ENCODE measurements at regions not wholly inside any gene's neighbourhood (a gene's known extent, or its start where the extent isn't known, plus 50 kb on each side); places are given as distances from the start of the nearest gene placed in this dataset.

DNA sequence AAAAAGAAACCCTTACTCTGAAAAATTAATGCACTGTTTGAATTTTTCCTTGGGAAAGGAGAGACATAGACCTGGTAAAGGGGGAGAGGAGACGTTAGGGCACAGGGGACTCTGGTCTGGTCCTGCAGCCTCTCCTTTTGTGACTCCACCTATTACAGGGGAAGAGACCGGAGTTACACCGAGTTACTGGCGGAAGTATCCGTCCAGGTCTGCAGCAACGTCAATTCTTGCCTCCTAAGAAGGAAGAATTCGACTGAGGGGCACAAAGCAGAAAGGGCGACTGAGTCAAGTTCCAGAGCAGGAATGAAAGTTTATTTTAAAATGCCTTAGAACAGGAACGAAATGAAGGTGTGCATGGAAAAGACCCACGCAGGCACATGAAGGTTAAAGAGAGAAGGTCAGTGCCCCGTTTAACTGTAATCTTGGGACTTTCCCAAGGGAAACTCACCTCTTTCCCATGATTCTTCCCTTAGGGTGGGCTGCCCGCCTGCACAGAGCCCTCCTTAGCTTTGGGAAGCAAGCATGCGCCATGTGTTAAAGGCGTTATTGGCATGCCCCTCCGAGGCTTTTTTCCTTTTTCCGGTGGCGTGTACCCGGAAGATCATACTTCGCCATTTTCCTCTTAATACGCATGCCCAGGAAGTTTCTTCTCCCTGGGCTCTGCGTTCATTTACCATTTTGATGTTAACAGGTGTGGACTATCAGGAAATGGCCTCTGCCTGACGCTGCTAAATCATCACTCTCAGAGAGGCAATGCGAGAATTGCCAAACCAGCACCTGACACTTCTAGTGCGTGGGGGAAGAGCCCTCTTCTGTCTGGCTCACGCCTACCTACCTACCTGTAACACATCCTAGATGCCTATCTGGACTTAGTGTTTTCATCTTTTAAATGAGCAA lies 409.6 kb upstream of the PAPPA start:
- no peak for DNase-seq
- H3K9me3 ChIP-seq (ENCODE audit: severe bottlenecking), result no peaks in the 10 kb centered on the region
- TF ChIP-seq, protein P1, sequence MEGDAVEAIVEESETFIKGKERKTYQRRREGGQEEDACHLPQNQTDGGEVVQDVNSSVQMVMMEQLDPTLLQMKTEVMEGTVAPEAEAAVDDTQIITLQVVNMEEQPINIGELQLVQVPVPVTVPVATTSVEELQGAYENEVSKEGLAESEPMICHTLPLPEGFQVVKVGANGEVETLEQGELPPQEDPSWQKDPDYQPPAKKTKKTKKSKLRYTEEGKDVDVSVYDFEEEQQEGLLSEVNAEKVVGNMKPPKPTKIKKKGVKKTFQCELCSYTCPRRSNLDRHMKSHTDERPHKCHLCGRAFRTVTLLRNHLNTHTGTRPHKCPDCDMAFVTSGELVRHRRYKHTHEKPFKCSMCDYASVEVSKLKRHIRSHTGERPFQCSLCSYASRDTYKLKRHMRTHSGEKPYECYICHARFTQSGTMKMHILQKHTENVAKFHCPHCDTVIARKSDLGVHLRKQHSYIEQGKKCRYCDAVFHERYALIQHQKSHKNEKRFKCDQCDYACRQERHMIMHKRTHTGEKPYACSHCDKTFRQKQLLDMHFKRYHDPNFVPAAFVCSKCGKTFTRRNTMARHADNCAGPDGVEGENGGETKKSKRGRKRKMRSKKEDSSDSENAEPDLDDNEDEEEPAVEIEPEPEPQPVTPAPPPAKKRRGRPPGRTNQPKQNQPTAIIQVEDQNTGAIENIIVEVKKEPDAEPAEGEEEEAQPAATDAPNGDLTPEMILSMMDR (IDR thresholded peaks at IDR 0.05; ENCODE audit: low read depth, low read length), result no peak
- H3K4me3 ChIP-seq (ENCODE audit: low read depth, low read length), result no peak overlapping the region
- no peaks in the 10 kb centered on the region for H3K27me3 ChIP-seq (ENCODE audit: insufficient read depth, low read depth, severe bottlenecking)
- H3K36me3 ChIP-seq, result no peaks in the 10 kb centered on the region
- no peak overlapping the region for H3K27ac ChIP-seq

DNA sequence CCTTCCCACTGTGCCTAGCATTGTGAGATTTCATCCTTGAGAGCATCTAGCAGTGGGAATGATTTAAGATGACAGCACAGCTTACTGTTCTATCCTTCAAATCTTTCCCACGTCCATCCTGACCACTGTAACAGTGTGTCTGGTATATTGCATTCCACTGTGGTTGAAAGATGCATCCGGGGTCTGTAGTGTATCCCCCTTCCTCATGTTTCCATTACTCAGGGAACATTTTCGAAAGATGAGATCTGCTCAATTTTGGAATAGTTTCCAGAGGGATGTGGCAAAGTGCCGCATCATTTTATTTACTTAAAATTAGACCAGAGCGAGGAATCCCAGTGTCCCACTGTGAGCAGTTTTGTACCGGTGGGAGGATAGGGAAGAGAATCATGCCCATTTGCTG lies 407.1 kb upstream of the PAPPA start:
- H3K27me3 ChIP-seq (ENCODE audit: insufficient read depth, low read depth, severe bottlenecking), result no peaks in the 10 kb centered on the region
- H3K9me3 ChIP-seq (ENCODE audit: severe bottlenecking), result no peaks in the 10 kb centered on the region
- no peaks in the 10 kb centered on the region for H3K36me3 ChIP-seq
- TF ChIP-seq, protein P1 (IDR thresholded peaks at IDR 0.05; ENCODE audit: low read depth, low read length), result no peak
- no peak for DNase-seq
- H3K27ac ChIP-seq, result no peak overlapping the region
- H3K4me3 ChIP-seq (ENCODE audit: low read depth, low read length), result no peak overlapping the region

DNA sequence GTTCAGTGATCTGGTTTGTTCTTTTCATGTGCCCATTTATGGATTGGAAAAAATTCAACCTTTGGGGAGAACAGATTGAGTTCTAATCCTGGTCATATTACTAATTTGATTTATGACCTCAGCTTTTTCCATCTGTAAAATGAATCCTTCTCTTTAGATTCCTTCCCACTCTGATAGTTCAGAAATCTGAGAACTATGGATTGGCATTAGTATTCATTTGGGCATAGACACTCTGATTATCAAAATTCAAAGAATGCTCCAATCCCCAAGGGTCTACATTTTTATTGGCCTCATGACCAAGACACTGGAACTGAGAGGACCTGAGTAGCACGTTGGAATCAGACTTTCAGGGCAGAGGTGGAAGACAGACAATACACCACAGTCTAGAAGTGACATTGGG lies 405.9 kb upstream of the PAPPA start:
- Histone ChIP-seq H3K9me3 (ENCODE audit: severe bottlenecking) (no peaks in the 10 kb centered on the region), H3K4me3 (ENCODE audit: low read depth, low read length) (no peak overlapping the region), H3K27ac (no peak overlapping the region), H3K27me3 (ENCODE audit: insufficient read depth, low read depth, severe bottlenecking) (no peaks in the 10 kb centered on the region), H3K36me3 (no peaks in the 10 kb centered on the region)
- DNase-seq, result no peak
- TF ChIP-seq, protein P1 (IDR thresholded peaks at IDR 0.05; ENCODE audit: low read depth, low read length), result no peak

DNA sequence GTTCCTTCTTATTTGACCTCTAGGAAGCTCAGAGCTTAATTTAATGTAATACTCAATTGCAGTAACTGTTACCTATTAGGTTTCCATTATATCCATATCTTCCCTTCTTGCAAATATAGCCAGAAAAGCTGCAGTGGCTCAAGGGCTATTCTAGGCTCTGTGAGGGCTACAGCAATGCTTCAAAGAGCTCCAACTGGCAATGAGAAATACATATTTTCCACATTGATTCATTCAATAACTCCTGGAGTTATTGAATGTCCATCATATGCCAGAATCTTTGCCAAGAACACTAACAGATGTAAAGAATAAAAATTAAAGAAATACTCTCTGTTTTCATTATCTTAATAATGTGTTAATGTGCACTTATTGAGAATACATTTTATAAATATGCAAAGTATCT lies 396.9 kb upstream of the PAPPA start:
- Histone ChIP-seq H3K27ac (no peak overlapping the region), H3K36me3 (no peaks in the 10 kb centered on the region), H3K9me3 (ENCODE audit: severe bottlenecking) (no peaks in the 10 kb centered on the region), H3K4me3 (ENCODE audit: low read depth, low read length) (no peak overlapping the region), H3K27me3 (ENCODE audit: insufficient read depth, low read depth, severe bottlenecking) (no peaks in the 10 kb centered on the region)
- no peak for DNase-seq
- TF ChIP-seq, protein P1 (IDR thresholded peaks at IDR 0.05; ENCODE audit: low read depth, low read length), result no peak

DNA sequence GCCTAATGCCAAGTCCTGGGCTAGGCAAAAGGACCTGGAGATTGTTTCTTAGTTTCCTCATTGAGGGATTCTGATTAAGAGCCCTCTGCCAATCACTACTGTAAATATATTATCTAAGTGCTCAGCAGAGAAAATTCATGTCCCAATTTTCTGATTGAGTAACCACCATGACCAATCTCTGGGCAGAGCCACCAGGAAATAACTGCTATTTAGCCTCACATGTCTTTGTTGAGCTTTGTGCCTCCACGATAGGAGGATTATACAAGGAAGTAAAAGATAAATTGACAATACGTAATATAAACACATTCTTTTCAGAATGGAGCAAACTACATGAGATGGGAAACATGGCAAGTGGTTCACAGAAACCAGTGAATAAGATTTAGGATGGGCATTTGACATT lies 396.1 kb upstream of the PAPPA start:
- Histone ChIP-seq H3K27me3 (ENCODE audit: insufficient read depth, low read depth, severe bottlenecking) (no peaks in the 10 kb centered on the region), H3K27ac (no peak overlapping the region), H3K9me3 (ENCODE audit: severe bottlenecking) (no peaks in the 10 kb centered on the region), H3K4me3 (ENCODE audit: low read depth, low read length) (no peak overlapping the region), H3K36me3 (no peaks in the 10 kb centered on the region)
- TF ChIP-seq, protein P1 (IDR thresholded peaks at IDR 0.05; ENCODE audit: low read depth, low read length), result no peak
- no peak for DNase-seq

DNA sequence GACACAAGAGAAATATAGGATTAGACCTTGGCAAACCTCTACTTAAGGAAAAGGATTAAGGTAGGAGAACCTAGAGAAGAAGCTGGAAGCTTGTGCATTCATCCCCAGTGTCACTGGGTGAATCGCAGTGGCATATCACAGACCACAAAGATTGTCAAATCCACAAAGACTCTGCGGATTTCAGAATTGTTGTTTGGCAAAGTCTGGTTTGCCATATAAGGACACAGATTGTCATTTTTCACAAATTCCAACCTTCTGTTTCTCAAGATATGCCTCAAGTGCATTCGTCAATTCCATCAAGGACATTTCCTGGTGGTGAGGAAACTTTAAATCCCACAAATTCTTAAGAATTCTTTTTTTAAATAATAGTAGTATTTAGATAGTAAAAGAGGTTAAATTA lies 395.1 kb upstream of the PAPPA start:
- H3K9me3 ChIP-seq (ENCODE audit: severe bottlenecking), result no peaks in the 10 kb centered on the region
- H3K36me3 ChIP-seq, result no peaks in the 10 kb centered on the region
- no peak overlapping the region for H3K4me3 ChIP-seq (ENCODE audit: low read depth, low read length)
- TF ChIP-seq, protein P1 (IDR thresholded peaks at IDR 0.05; ENCODE audit: low read depth, low read length), result no peak
- H3K27ac ChIP-seq, result no peak overlapping the region
- no peak for DNase-seq
- no peaks in the 10 kb centered on the region for H3K27me3 ChIP-seq (ENCODE audit: insufficient read depth, low read depth, severe bottlenecking)

Data from WERI-Rb-1 (cell line).